ENCODE measurements at regions not wholly inside any gene's neighbourhood (a gene's known extent, or its start where the extent isn't known, plus 50 kb on each side); places are given as distances from the start of the nearest gene placed in this dataset.

- no peak overlapping the region for H3K4me3 ChIP-seq (ENCODE audit: low read depth, low read length)
- no peak for FAIRE-seq
Measured at GRCh38 chr1:166616206-166616605, 223.1 kb upstream of the POGK start.

GRCh38 chr1:166626711-166627110 is 212.6 kb upstream of the POGK start:
- Histone ChIP-seq H3K4me3 (ENCODE audit: low read depth, low read length) (no peak overlapping the region), H3K36me3 (ENCODE audit: control insufficient read depth, insufficient read depth, low read length) (no peaks in the 10 kb centered on the region), H3K27me3 (ENCODE audit: control insufficient read depth, insufficient read depth, low read length) (no peaks in the 10 kb centered on the region)
- no peak for FAIRE-seq
- DNase-seq (ENCODE audit: low read depth), result no peak
- TF ChIP-seq, protein P1, sequence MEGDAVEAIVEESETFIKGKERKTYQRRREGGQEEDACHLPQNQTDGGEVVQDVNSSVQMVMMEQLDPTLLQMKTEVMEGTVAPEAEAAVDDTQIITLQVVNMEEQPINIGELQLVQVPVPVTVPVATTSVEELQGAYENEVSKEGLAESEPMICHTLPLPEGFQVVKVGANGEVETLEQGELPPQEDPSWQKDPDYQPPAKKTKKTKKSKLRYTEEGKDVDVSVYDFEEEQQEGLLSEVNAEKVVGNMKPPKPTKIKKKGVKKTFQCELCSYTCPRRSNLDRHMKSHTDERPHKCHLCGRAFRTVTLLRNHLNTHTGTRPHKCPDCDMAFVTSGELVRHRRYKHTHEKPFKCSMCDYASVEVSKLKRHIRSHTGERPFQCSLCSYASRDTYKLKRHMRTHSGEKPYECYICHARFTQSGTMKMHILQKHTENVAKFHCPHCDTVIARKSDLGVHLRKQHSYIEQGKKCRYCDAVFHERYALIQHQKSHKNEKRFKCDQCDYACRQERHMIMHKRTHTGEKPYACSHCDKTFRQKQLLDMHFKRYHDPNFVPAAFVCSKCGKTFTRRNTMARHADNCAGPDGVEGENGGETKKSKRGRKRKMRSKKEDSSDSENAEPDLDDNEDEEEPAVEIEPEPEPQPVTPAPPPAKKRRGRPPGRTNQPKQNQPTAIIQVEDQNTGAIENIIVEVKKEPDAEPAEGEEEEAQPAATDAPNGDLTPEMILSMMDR (IDR thresholded peaks at IDR 0.05; ENCODE audit: insufficient read depth, low read length, severe bottlenecking), result no peak

More at GRCh38 chr1:166616206-166616605, 223.1 kb upstream of the POGK start:
- H3K36me3 ChIP-seq (ENCODE audit: control insufficient read depth, insufficient read depth, low read length), result no peaks in the 10 kb centered on the region
- no peaks in the 10 kb centered on the region for H3K27me3 ChIP-seq (ENCODE audit: control insufficient read depth, insufficient read depth, low read length)
- no peak for DNase-seq (ENCODE audit: low read depth)
- TF ChIP-seq, protein P1 (IDR thresholded peaks at IDR 0.05; ENCODE audit: insufficient read depth, low read length, severe bottlenecking), result no peak

GRCh38 chr1:166627558-166627957 is 211.7 kb upstream of the POGK start:
- DNase-seq (ENCODE audit: low read depth) (peak; percentile 50), FAIRE-seq (no peak)
- TF ChIP-seq, protein P1 (IDR thresholded peaks at IDR 0.05; ENCODE audit: insufficient read depth, low read length, severe bottlenecking), result no peak
- Histone ChIP-seq H3K4me3 (ENCODE audit: low read depth, low read length) (no peak overlapping the region), H3K27me3 (ENCODE audit: control insufficient read depth, insufficient read depth, low read length) (no peaks in the 10 kb centered on the region), H3K36me3 (ENCODE audit: control insufficient read depth, insufficient read depth, low read length) (no peaks in the 10 kb centered on the region)

DNA sequence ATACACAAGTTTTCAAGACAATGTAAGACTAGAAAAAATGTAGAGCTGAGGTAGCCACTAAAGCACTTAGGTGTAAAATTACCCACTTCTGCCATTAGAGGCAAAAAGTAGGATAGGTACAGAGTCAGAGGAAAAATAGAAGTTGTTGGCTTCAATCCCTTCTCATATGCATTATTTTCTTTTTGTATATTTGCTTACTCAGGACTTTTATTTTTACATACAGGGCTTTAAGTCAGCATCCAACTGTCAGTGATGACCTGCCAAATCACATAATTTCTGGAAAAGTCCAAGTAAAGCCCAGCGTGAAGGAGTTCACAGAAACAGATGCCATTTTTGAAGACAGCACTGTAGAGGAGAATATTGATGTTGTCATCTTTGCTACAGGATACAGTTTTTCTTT is 211.0 kb upstream of the POGK start:
- no peak overlapping the region for H3K4me3 ChIP-seq (ENCODE audit: low read depth, low read length)
- no peaks in the 10 kb centered on the region for H3K36me3 ChIP-seq (ENCODE audit: control insufficient read depth, insufficient read depth, low read length)
- TF ChIP-seq, protein P1 (IDR thresholded peaks at IDR 0.05; ENCODE audit: insufficient read depth, low read length, severe bottlenecking), result no peak
- DNase-seq (ENCODE audit: low read depth) (no peak), FAIRE-seq (no peak)
- H3K27me3 ChIP-seq (ENCODE audit: control insufficient read depth, insufficient read depth, low read length), result no peaks in the 10 kb centered on the region

DNA sequence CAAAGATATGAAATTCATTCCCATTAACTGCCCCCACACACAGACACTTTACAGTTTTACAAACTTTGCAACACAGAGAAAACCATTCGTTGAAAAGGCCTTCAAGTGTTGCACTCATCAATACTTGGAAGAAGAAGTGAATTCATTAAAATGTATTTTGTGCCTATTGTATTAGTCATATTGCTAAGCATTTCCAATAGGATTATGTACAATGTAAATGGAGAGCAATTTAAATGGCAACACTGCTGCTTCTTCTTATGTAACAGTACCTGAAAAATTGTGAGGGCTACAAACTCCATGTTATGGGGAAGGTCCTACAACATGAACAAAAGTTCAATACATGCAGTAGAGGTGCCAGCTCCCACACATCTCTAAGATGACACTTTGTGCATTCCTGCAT is 209.3 kb upstream of the POGK start:
- no peaks in the 10 kb centered on the region for H3K36me3 ChIP-seq (ENCODE audit: control insufficient read depth, insufficient read depth, low read length)
- TF ChIP-seq, protein P1 (IDR thresholded peaks at IDR 0.05; ENCODE audit: insufficient read depth, low read length, severe bottlenecking), result no peak
- H3K4me3 ChIP-seq (ENCODE audit: low read depth, low read length), result no peak overlapping the region
- no peaks in the 10 kb centered on the region for H3K27me3 ChIP-seq (ENCODE audit: control insufficient read depth, insufficient read depth, low read length)
- DNase-seq (ENCODE audit: low read depth), result no peak
- FAIRE-seq, result no peak

DNA sequence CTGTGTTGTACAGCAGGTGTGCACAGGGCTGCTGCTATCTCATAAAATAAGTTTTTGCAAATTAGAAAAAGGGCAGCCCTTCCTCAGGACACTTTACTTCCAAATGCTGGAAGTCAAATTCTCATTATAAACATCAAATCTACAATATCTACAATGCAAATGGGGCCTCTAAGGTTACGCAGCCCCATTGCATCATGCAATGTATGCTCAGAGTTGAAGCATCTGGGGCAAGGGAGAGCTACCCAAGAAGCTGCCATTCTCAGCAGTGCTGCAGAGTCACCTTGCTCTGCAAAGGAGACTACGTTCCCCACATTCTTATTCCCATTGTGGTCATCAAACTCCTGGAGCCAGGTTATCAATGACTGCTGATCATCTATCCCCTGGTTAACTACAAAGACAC is 208.9 kb upstream of the POGK start:
- no peaks in the 10 kb centered on the region for H3K27me3 ChIP-seq (ENCODE audit: control insufficient read depth, insufficient read depth, low read length)
- TF ChIP-seq, protein P1 (IDR thresholded peaks at IDR 0.05; ENCODE audit: insufficient read depth, low read length, severe bottlenecking), result no peak
- H3K36me3 ChIP-seq (ENCODE audit: control insufficient read depth, insufficient read depth, low read length), result no peaks in the 10 kb centered on the region
- FAIRE-seq (no peak), DNase-seq (ENCODE audit: low read depth) (no peak)
- no peak overlapping the region for H3K4me3 ChIP-seq (ENCODE audit: low read depth, low read length)

All from bronchial epithelial cell (primary cell).